ENCODE measurements at regions not wholly inside any gene's neighbourhood (a gene's known extent, or its start where the extent isn't known, plus 50 kb on each side); places are given as distances from the start of the nearest gene placed in this dataset.
"Not testable (repeated sequence)": the region's sequence is repeated elsewhere in the genome, so short reads cannot be mapped to it uniquely, and the experiment has no call there.

DNA sequence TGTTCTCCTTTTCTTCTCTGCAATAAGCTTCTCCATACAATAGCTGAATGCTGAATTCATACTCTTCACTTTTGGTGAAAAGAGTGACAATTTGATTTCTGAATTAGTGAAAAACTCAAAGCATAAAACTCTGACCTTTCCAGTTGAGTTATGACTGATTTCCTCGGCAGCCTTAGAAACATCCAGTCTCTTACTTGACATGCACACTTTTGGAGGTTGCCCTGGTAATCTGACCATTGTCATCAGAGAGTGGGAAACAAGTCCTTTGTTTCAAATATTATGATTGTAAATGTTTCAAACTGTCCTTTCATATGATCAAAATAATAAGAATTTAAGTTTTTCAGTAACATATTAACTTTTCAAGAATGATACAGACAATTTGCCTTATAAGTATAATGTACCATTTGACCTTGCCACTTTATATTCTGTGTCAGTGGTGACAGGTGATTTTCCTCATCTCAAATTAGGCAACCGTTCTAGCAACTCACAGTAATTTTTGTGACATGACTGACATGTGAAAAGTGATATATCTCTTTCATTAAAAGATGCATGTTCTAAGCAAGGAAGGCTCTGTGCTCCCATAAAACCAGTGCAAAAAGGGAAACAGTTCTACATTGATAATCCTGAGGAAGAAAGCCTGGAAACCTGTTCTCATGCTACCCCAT lies 507.6 kb upstream of the ROBO2 start:
- no CpG with 5 or more reads among the region's 2 CpGs for WGBS, 2 donors (ENCODE audit: extremely low coverage in 2 of 2, insufficient read length in 2 of 2, insufficient replicate concordance in 1 of 2)
- no peak overlapping the region for H3K27ac ChIP-seq (replicated peaks; ENCODE audit: low read length)
- no peaks in the 10 kb centered on the region for H3K36me3 ChIP-seq (replicated peaks in 1 of 2; ENCODE audit: control insufficient read depth in 2 of 2, insufficient read depth in 2 of 2, low read length in 2 of 2)

DNA sequence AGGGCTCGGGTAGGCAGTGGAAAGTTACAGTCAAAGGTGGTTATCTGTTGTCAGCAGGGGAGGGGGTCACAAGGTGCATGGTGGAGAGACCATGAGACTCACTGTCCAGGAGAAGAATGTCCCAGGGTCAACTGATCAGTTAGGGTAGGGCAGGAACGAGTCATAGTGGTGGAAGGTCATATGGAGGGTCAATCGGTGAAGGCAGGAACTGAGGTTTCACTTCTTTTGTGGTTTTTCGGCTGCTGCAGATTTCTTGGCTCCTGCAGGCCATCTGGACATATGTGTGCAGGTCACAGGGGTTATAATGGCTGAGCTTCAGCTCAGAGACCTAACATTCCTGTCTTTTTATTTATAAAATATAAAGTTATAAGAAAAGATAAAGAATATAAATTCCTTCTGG lies 506.2 kb upstream of the ROBO2 start:
- H2AK5ac ChIP-seq (ENCODE audit: low read depth, low read length); H4K91ac ChIP-seq (ENCODE audit: low read depth, low read length, poor library complexity); H3K79me1 ChIP-seq (ENCODE audit: low read depth, low read length); H3K4me2 ChIP-seq (ENCODE audit: insufficient read depth, low read length, poor library complexity, severe bottlenecking); H3K4ac ChIP-seq (ENCODE audit: low read length); H4K8ac ChIP-seq (ENCODE audit: low read depth, low read length); H2BK120ac ChIP-seq (ENCODE audit: low read depth, low read length); H3K23ac ChIP-seq (ENCODE audit: low read depth, low read length, poor library complexity); H3K27ac ChIP-seq (replicated peaks; ENCODE audit: low read length); H2AFZ ChIP-seq (ENCODE audit: low read length); H3K4me3 ChIP-seq (ENCODE audit: low read length in 2 of 2); H3K36me3 ChIP-seq (replicated peaks in 1 of 2; ENCODE audit: control insufficient read depth in 2 of 2, insufficient read depth in 2 of 2, low read length in 2 of 2); H3K18ac ChIP-seq (ENCODE audit: low read length); H3K9ac ChIP-seq (ENCODE audit: low read depth, low read length, poor library complexity); H3K14ac ChIP-seq (ENCODE audit: low read length); H3K27me3 ChIP-seq (ENCODE audit: control insufficient read depth in 3 of 3, insufficient read depth in 3 of 3, low read depth in 1 of 3, low read length in 3 of 3); H2BK15ac ChIP-seq (ENCODE audit: low read length); H2BK5ac ChIP-seq (ENCODE audit: low read length); H2BK12ac ChIP-seq (ENCODE audit: low read length); DNase-seq (ENCODE audit: low spot score); H3K9me3 ChIP-seq (replicated peaks in 1 of 2; ENCODE audit: control insufficient read depth in 2 of 2, insufficient read depth in 1 of 2, low read depth in 1 of 2, low read length in 2 of 2): not testable (repeated sequence)
- no CpG with 5 or more reads among the region's 4 CpGs for WGBS, 2 donors (ENCODE audit: extremely low coverage in 2 of 2, insufficient read length in 2 of 2, insufficient replicate concordance in 1 of 2)
- peaks cover 2 to 23% of the 10 kb centered on the region in 2 donors for H3K4me1 ChIP-seq (ENCODE audit: control insufficient read depth in 2 of 2, insufficient read depth in 1 of 2, low read depth in 1 of 2, low read length in 2 of 2)

More for the DNA sequence above, 507.6 kb upstream of the ROBO2 start:
- no peak overlapping the region for H4K8ac ChIP-seq (ENCODE audit: low read depth, low read length)
- no peak overlapping the region for H4K91ac ChIP-seq (ENCODE audit: low read depth, low read length, poor library complexity)
- H3K9ac ChIP-seq (ENCODE audit: low read depth, low read length, poor library complexity) = no peak overlapping the region
- peak overlapping the region; percentile 4 for H2AFZ ChIP-seq (ENCODE audit: low read length)
- peaks cover 0 to 4% of the 10 kb centered on the region in 2 donors for H3K9me3 ChIP-seq (replicated peaks in 1 of 2; ENCODE audit: control insufficient read depth in 2 of 2, insufficient read depth in 1 of 2, low read depth in 1 of 2, low read length in 2 of 2)
- H2BK5ac ChIP-seq (ENCODE audit: low read length) = no peak overlapping the region
- H3K79me1 ChIP-seq (ENCODE audit: low read depth, low read length) = no peaks in the 10 kb centered on the region
- no peak overlapping the region for H2BK12ac ChIP-seq (ENCODE audit: low read length)
- no peak overlapping the region for H2BK15ac ChIP-seq (ENCODE audit: low read length)
- no peak overlapping the region for H3K4ac ChIP-seq (ENCODE audit: low read length)
- no peak overlapping the region for H2BK120ac ChIP-seq (ENCODE audit: low read depth, low read length)
- no peak overlapping the region for H3K4me2 ChIP-seq (ENCODE audit: insufficient read depth, low read length, poor library complexity, severe bottlenecking)
- no peak overlapping the region for H3K4me3 ChIP-seq (ENCODE audit: low read length in 2 of 2)
- H3K23ac ChIP-seq (ENCODE audit: low read depth, low read length, poor library complexity) = no peak overlapping the region
- H3K4me1 ChIP-seq (ENCODE audit: control insufficient read depth in 2 of 2, insufficient read depth in 1 of 2, low read depth in 1 of 2, low read length in 2 of 2) = peaks cover 2 to 23% of the 10 kb centered on the region in 2 donors
- H3K27me3 ChIP-seq (ENCODE audit: control insufficient read depth in 3 of 3, insufficient read depth in 3 of 3, low read depth in 1 of 3, low read length in 3 of 3) = no peaks in the 10 kb centered on the region
- no peak overlapping the region for H3K14ac ChIP-seq (ENCODE audit: low read length)
- no peak for DNase-seq (ENCODE audit: low spot score)
- H3K18ac ChIP-seq (ENCODE audit: low read length) = no peak overlapping the region
- H2AK5ac ChIP-seq (ENCODE audit: low read depth, low read length) = no peak overlapping the region

DNA sequence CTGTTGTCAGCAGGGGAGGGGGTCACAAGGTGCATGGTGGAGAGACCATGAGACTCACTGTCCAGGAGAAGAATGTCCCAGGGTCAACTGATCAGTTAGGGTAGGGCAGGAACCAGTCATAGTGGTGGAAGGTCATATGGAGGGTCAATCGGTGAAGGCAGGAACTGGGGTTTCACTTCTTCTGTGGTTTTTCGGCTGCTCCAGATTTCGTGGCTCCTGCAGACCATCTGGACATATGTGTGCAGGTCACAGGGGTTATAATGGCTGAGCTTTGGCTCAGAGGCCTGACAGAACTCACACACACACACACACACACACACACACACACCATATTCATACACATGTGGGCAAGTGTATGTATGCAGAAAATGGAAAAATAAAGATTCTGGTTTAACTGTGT lies 502.0 kb upstream of the ROBO2 start:
- not testable (repeated sequence) for H3K27me3 ChIP-seq (ENCODE audit: control insufficient read depth in 3 of 3, insufficient read depth in 3 of 3, low read depth in 1 of 3, low read length in 3 of 3); DNase-seq (ENCODE audit: low spot score); H3K14ac ChIP-seq (ENCODE audit: low read length); H3K23ac ChIP-seq (ENCODE audit: low read depth, low read length, poor library complexity); H3K18ac ChIP-seq (ENCODE audit: low read length); H4K91ac ChIP-seq (ENCODE audit: low read depth, low read length, poor library complexity); H2AK5ac ChIP-seq (ENCODE audit: low read depth, low read length); H3K4ac ChIP-seq (ENCODE audit: low read length); H3K36me3 ChIP-seq (replicated peaks in 1 of 2; ENCODE audit: control insufficient read depth in 2 of 2, insufficient read depth in 2 of 2, low read length in 2 of 2); H4K8ac ChIP-seq (ENCODE audit: low read depth, low read length); H3K4me3 ChIP-seq (ENCODE audit: low read length in 2 of 2); H3K79me1 ChIP-seq (ENCODE audit: low read depth, low read length); H3K9me3 ChIP-seq (replicated peaks in 1 of 2; ENCODE audit: control insufficient read depth in 2 of 2, insufficient read depth in 1 of 2, low read depth in 1 of 2, low read length in 2 of 2); H2BK5ac ChIP-seq (ENCODE audit: low read length); H2BK12ac ChIP-seq (ENCODE audit: low read length); H3K27ac ChIP-seq (replicated peaks; ENCODE audit: low read length); H2BK15ac ChIP-seq (ENCODE audit: low read length); H3K9ac ChIP-seq (ENCODE audit: low read depth, low read length, poor library complexity); H3K4me2 ChIP-seq (ENCODE audit: insufficient read depth, low read length, poor library complexity, severe bottlenecking); H2BK120ac ChIP-seq (ENCODE audit: low read depth, low read length); H2AFZ ChIP-seq (ENCODE audit: low read length)
- no CpG with 5 or more reads among the region's 3 CpGs for WGBS, 2 donors (ENCODE audit: extremely low coverage in 2 of 2, insufficient read length in 2 of 2, insufficient replicate concordance in 1 of 2)
- H3K4me1 ChIP-seq (ENCODE audit: control insufficient read depth in 2 of 2, insufficient read depth in 1 of 2, low read depth in 1 of 2, low read length in 2 of 2) = peaks cover 0 to 13% of the 10 kb centered on the region in 2 donors

DNA sequence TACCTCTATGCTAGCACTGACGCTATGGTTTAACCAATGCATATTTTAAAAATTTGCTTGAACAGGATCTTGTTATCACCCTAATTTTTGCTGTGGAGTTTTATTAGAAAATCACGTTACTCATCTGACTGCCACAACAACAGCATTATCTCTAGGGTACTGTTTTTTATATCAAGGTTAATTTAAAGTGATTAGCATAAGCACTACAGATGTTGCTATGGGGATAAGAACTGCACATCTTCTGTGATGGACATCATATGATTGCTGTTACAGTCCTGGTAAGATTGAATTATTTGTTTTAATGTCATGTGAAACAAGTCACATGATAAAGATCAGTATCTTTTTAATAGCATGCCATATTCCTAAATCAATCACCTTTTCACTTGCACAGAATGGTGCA lies 492.2 kb upstream of the ROBO2 start:
- no peak overlapping the region for H2BK15ac ChIP-seq (ENCODE audit: low read length)
- peaks cover 0 to 2% of the 10 kb centered on the region in 2 donors for H3K4me1 ChIP-seq (ENCODE audit: control insufficient read depth in 2 of 2, insufficient read depth in 1 of 2, low read depth in 1 of 2, low read length in 2 of 2)
- H3K14ac ChIP-seq (ENCODE audit: low read length) = no peak overlapping the region
- no peak for DNase-seq (ENCODE audit: low spot score)
- no peak overlapping the region for H3K18ac ChIP-seq (ENCODE audit: low read length)
- H2AFZ ChIP-seq (ENCODE audit: low read length) = no peak overlapping the region
- no peaks in the 10 kb centered on the region for H3K27me3 ChIP-seq (ENCODE audit: control insufficient read depth in 3 of 3, insufficient read depth in 3 of 3, low read depth in 1 of 3, low read length in 3 of 3)
- H3K36me3 ChIP-seq (replicated peaks in 1 of 2; ENCODE audit: control insufficient read depth in 2 of 2, insufficient read depth in 2 of 2, low read length in 2 of 2) = no peaks in the 10 kb centered on the region
- peaks cover 2% of the 10 kb centered on the region for H3K79me1 ChIP-seq (ENCODE audit: low read depth, low read length)
- no peak overlapping the region for H2BK120ac ChIP-seq (ENCODE audit: low read depth, low read length)
- no peak overlapping the region for H2BK5ac ChIP-seq (ENCODE audit: low read length)
- H2AK5ac ChIP-seq (ENCODE audit: low read depth, low read length) = no peak overlapping the region
- no peak overlapping the region for H3K23ac ChIP-seq (ENCODE audit: low read depth, low read length, poor library complexity)
- no peak overlapping the region for H3K4me2 ChIP-seq (ENCODE audit: insufficient read depth, low read length, poor library complexity, severe bottlenecking)
- no peak overlapping the region for H4K8ac ChIP-seq (ENCODE audit: low read depth, low read length)
- H3K9me3 ChIP-seq (replicated peaks in 1 of 2; ENCODE audit: control insufficient read depth in 2 of 2, insufficient read depth in 1 of 2, low read depth in 1 of 2, low read length in 2 of 2) = no peaks in the 10 kb centered on the region
- no peak overlapping the region for H3K4me3 ChIP-seq (ENCODE audit: low read length in 2 of 2)
- H3K4ac ChIP-seq (ENCODE audit: low read length) = no peak overlapping the region
- no peak overlapping the region for H2BK12ac ChIP-seq (ENCODE audit: low read length)
- WGBS, 2 donors (ENCODE audit: extremely low coverage in 2 of 2, insufficient read length in 2 of 2, insufficient replicate concordance in 1 of 2) = no CpG with 5 or more reads among the region's 2 CpGs
- H3K9ac ChIP-seq (ENCODE audit: low read depth, low read length, poor library complexity) = no peak overlapping the region
- H4K91ac ChIP-seq (ENCODE audit: low read depth, low read length, poor library complexity) = no peak overlapping the region
- H3K27ac ChIP-seq (replicated peaks; ENCODE audit: low read length) = no peak overlapping the region

Measured in neuronal stem cell (in vitro differentiated cells).